ENCODE measurements at regions not wholly inside any gene's neighbourhood (a gene's known extent, or its start where the extent isn't known, plus 50 kb on each side); places are given as distances from the start of the nearest gene placed in this dataset.

GRCh38 chr12:54765652-54766051 lies 88.7 kb upstream of the MUCL1 start:
- H3K27me3 ChIP-seq (ENCODE audit: insufficient read depth), result no peaks in the 10 kb centered on the region
- H3K4me3 ChIP-seq (ENCODE audit: low read depth in 2 of 2, low read length in 1 of 2), result no peak overlapping the region
- no peaks in the 10 kb centered on the region for H3F3A ChIP-seq (replicated peaks; ENCODE audit: insufficient read depth)
- H3K4me2 ChIP-seq, result no peak overlapping the region
- POLR2A ChIA-PET, result no interaction called here
- H3K9me3 ChIP-seq, result no peaks in the 10 kb centered on the region
- CTCF ChIA-PET, result no interaction called here
- no peak for TF ChIP-seq PBX3 (IDR thresholded peaks at IDR 0.05)
- no peaks in the 10 kb centered on the region for H3K4me1 ChIP-seq (ENCODE audit: control insufficient read depth in 1 of 2, insufficient read depth in 2 of 2, low read depth in 1 of 2, low read length in 1 of 2)
- no peak overlapping the region for H3K9ac ChIP-seq
- no peak overlapping the region for H2AFZ ChIP-seq (ENCODE audit: low read depth)
- no peak for DNase-seq
- H3K9me2 ChIP-seq, result no peaks in the 10 kb centered on the region
- H4K20me1 ChIP-seq (ENCODE audit: insufficient read depth), result no peaks in the 10 kb centered on the region
- no peaks in the 10 kb centered on the region for H3K36me3 ChIP-seq (replicated peaks in 1 of 2; ENCODE audit: control insufficient read depth in 1 of 2, insufficient read depth in 2 of 2, low read length in 1 of 2)
- H3K79me2 ChIP-seq (ENCODE audit: insufficient read depth), result no peaks in the 10 kb centered on the region
- H3K27ac ChIP-seq (ENCODE audit: low read depth in 2 of 2, low read length in 1 of 2), result no peak overlapping the region
- WGBS (ENCODE audit: low lambda C conversion rate), result 0% methylated on average over 1 of the region's 1 CpG

GRCh38 chr12:54762390-54762789 lies 91.9 kb upstream of the MUCL1 start:
- DNase-seq, result no peak
- 0 out of 2 replicates have a peak overlapping the region, but pooled peaks have one; percentile 28 for H3K4me2 ChIP-seq
- no peak overlapping the region for H3K4me3 ChIP-seq (ENCODE audit: low read depth in 2 of 2, low read length in 1 of 2)
- no peaks in the 10 kb centered on the region for H3F3A ChIP-seq (replicated peaks; ENCODE audit: insufficient read depth)
- ChIA-PET POLR2A (no interaction called here), CTCF (interaction anchor here (0.7 kb wide), 1 partner anchor 14 kb away, joined by 3 read pairs; no protein-coding TSS in a partner anchor)
- no peaks in the 10 kb centered on the region for H3K9me2 ChIP-seq
- 0% methylated on average over 1 of the region's 1 CpG for WGBS (ENCODE audit: low lambda C conversion rate)
- no peaks in the 10 kb centered on the region for H3K9me3 ChIP-seq
- no peak overlapping the region for H3K9ac ChIP-seq
- no peak overlapping the region for H3K27ac ChIP-seq (ENCODE audit: low read depth in 2 of 2, low read length in 1 of 2)
- H2AFZ ChIP-seq (ENCODE audit: low read depth), result no peak overlapping the region
- no peaks in the 10 kb centered on the region for H3K36me3 ChIP-seq (replicated peaks in 1 of 2; ENCODE audit: control insufficient read depth in 1 of 2, insufficient read depth in 2 of 2, low read length in 1 of 2)
- no peaks in the 10 kb centered on the region for H3K27me3 ChIP-seq (ENCODE audit: insufficient read depth)
- H3K79me2 ChIP-seq (ENCODE audit: insufficient read depth), result no peaks in the 10 kb centered on the region
- H4K20me1 ChIP-seq (ENCODE audit: insufficient read depth), result no peaks in the 10 kb centered on the region
- H3K4me1 ChIP-seq (ENCODE audit: control insufficient read depth in 1 of 2, insufficient read depth in 2 of 2, low read depth in 1 of 2, low read length in 1 of 2), result no peaks in the 10 kb centered on the region
- TF ChIP-seq RFX5 (IDR thresholded peaks at IDR 0.05; ENCODE audit: low read length), result no peak
- no peak for TF ChIP-seq MXI1 (IDR thresholded peaks at IDR 0.05; ENCODE audit: low read depth, low read length)
- no peak for TF ChIP-seq SIN3A (IDR thresholded peaks at IDR 0.05; ENCODE audit: borderline replicate concordance, low read depth, low read length)
- no peak for TF ChIP-seq TAF1 (IDR thresholded peaks at IDR 0.05; ENCODE audit: borderline replicate concordance, low read depth, low read length)
- TF ChIP-seq YY1 (IDR thresholded peaks at IDR 0.05; ENCODE audit: low read depth), result no peak
- no peak for TF ChIP-seq CTCF (IDR thresholded peaks at IDR 0.05)
- TF ChIP-seq CHD2 (IDR thresholded peaks at IDR 0.05; ENCODE audit: low read length, partially characterized antibody), result no peak
- TF ChIP-seq MAX (IDR thresholded peaks at IDR 0.05; ENCODE audit: low read depth), result no peak
- no peak for TF ChIP-seq NFIC (IDR thresholded peaks at IDR 0.05; ENCODE audit: borderline replicate concordance)
- TF ChIP-seq FOXM1 (IDR thresholded peaks at IDR 0.05; ENCODE audit: low read depth), result no peak
- TF ChIP-seq EZH2phosphoT487 (IDR thresholded peaks at IDR 0.05; ENCODE audit: borderline replicate concordance, low read depth), result no peak
- TF ChIP-seq RAD21 (IDR thresholded peaks at IDR 0.05; ENCODE audit: low read length), result no peak
- TF ChIP-seq SMC3 (IDR thresholded peaks at IDR 0.05; ENCODE audit: low read depth, low read length), result no peak
- no peak for TF ChIP-seq RXRA (IDR thresholded peaks at IDR 0.05; ENCODE audit: borderline replicate concordance, low read depth)
- no peak for TF ChIP-seq MEF2A (IDR thresholded peaks at IDR 0.05; ENCODE audit: borderline replicate concordance, low read depth)
- TF ChIP-seq USF2 (IDR thresholded peaks at IDR 0.05; ENCODE audit: borderline replicate concordance, low read depth, low read length), result no peak
- no peak for TF ChIP-seq RCOR1 (IDR thresholded peaks at IDR 0.05; ENCODE audit: low read length)
- no peak for TF ChIP-seq REST (IDR thresholded peaks at IDR 0.05; ENCODE audit: low read depth, low read length)
- no peak for TF ChIP-seq PBX3 (IDR thresholded peaks at IDR 0.05)

Data from SK-N-SH (cell line).